GF-D8 (cell line): ENCODE measurements at regions not wholly inside any gene's neighbourhood (a gene's known extent, or its start where the extent isn't known, plus 50 kb on each side); places are given as distances from the start of the nearest gene placed in this dataset.

Experiments
- DNase-seq: peaks from one replicate; lab custom pipeline; 2025; lab: John Stamatoyannopoulos, UW

GRCh38 chr20:22315073-22315472 is 269.3 kb downstream of the FOXA2 start:
- DNase-seq, result no peak

- DNase-seq, result no peak
These were observed 271.5 kb downstream of the FOXA2 start for GRCh38 chr20:22312744-22313346.

- DNase-seq, result no peak
These were observed 275.4 kb downstream of the FOXA2 start for GRCh38 chr20:22308934-22309333.

GRCh38 chr20:22307409-22307808 is 277.0 kb downstream of the FOXA2 start:
- no peak for DNase-seq

- DNase-seq, result no peak
These were observed 279.0 kb downstream of the FOXA2 start for GRCh38 chr20:22305381-22305780.

GRCh38 chr20:22303523-22303922 is 280.8 kb downstream of the FOXA2 start:
- DNase-seq, result no peak

- DNase-seq, result no peak
These were observed 282.3 kb downstream of the FOXA2 start for GRCh38 chr20:22302039-22302438.

GRCh38 chr20:22293886-22294285 is 290.5 kb downstream of the FOXA2 start:
- DNase-seq, result no peak

GRCh38 chr20:22289442-22289841 is 294.9 kb downstream of the FOXA2 start:
- DNase-seq, result peak; percentile 26

GRCh38 chr20:22288957-22289356 is 295.4 kb downstream of the FOXA2 start:
- no peak for DNase-seq

- DNase-seq, result no peak
These were observed 296.2 kb downstream of the FOXA2 start for GRCh38 chr20:22288156-22288555.

- no peak for DNase-seq
These were observed 298.8 kb downstream of the FOXA2 start for GRCh38 chr20:22285555-22285954.

GRCh38 chr20:22282696-22283095 is 301.7 kb downstream of the FOXA2 start:
- DNase-seq, result no peak

- DNase-seq, result no peak
These were observed 310.0 kb downstream of the FOXA2 start for GRCh38 chr20:22274330-22274729.

GRCh38 chr20:22268675-22269074 is 315.7 kb downstream of the FOXA2 start:
- DNase-seq, result no peak

- no peak for DNase-seq
These were observed 319.5 kb downstream of the FOXA2 start for GRCh38 chr20:22264917-22265316.

GRCh38 chr20:22260506-22260905 is 323.9 kb downstream of the FOXA2 start:
- DNase-seq, result no peak

GRCh38 chr20:22257912-22258311 is 326.5 kb downstream of the FOXA2 start:
- DNase-seq, result no peak

- no peak for DNase-seq
These were observed 336.2 kb downstream of the FOXA2 start for GRCh38 chr20:22248051-22248667.

GRCh38 chr20:22245139-22245538 is 339.2 kb downstream of the FOXA2 start:
- DNase-seq, result no peak

- no peak for DNase-seq
These were observed 341.3 kb downstream of the FOXA2 start for GRCh38 chr20:22243067-22243466.

GRCh38 chr20:22241609-22242008 is 342.8 kb downstream of the FOXA2 start:
- no peak for DNase-seq

GRCh38 chr20:22232923-22233322 is 351.4 kb downstream of the FOXA2 start:
- no peak for DNase-seq

GRCh38 chr20:22232473-22232872 is 351.9 kb downstream of the FOXA2 start:
- DNase-seq, result no peak
